Mucosa of descending colon (tissue), 3 donors: ENCODE measurements at regions not wholly inside any gene's neighbourhood (a gene's known extent, or its start where the extent isn't known, plus 50 kb on each side); places are given as distances from the start of the nearest gene placed in this dataset.

Experiments
- ATAC-seq: fragments of 200-7000 bp; cut with Tn5 transposase; one replicate; pipeline ENCODE4 v1.9.1; 2020; ENCODE audit warnings: mild to moderate bottlenecking, moderate library complexity
- DNase-seq, 3 donors: peaks; one replicate each; pipeline ENCODE4 v3.0.0-alpha.2; 2020
- H3K36me3 ChIP-seq: fragments of 200-600 bp; one replicate; pipeline ENCODE4 v1.8.0; 2021; ENCODE audit warnings: low read depth, mild to moderate bottlenecking
- H3K4me1 ChIP-seq: fragments of 200-600 bp; one replicate; pipeline ENCODE4 v1.8.0; 2021; ENCODE audit warnings: low read depth, mild to moderate bottlenecking
- H3K4me3 ChIP-seq: fragments of 200-600 bp; one replicate; pipeline ENCODE4 v1.8.0; 2021; ENCODE audit warnings: mild to moderate bottlenecking
- H3K9me3 ChIP-seq: fragments of 200-600 bp; one replicate; pipeline ENCODE4 v1.8.0; 2021; ENCODE audit warnings: mild to moderate bottlenecking
- CTCF ChIP-seq: fragments of 200-600 bp; IDR thresholded peaks from one replicate; pipeline ENCODE4 v1.8.0; 2022; ENCODE audit warnings: antibody characterized with exemption, mild to moderate bottlenecking
- intact Hi-C, 2 donors: fragments of 100-400 bp; cut with DNase I in 1 of 2; cut with micrococcal nuclease in 1 of 2; formaldehyde crosslinking; loops; one replicate each; pipeline versions ENCODE4 v1.11.0 to v1.11.1; 2022; cut with DNase I, micrococcal nuclease
- donor health status: DM: no; HTN: no; CAD: no; lungs with moderate emphysema.
- donor health status: DM: no; HTN: no; CAD: no.
- donor health status: DM: no; HTN: yes; CAD: no.

DNA sequence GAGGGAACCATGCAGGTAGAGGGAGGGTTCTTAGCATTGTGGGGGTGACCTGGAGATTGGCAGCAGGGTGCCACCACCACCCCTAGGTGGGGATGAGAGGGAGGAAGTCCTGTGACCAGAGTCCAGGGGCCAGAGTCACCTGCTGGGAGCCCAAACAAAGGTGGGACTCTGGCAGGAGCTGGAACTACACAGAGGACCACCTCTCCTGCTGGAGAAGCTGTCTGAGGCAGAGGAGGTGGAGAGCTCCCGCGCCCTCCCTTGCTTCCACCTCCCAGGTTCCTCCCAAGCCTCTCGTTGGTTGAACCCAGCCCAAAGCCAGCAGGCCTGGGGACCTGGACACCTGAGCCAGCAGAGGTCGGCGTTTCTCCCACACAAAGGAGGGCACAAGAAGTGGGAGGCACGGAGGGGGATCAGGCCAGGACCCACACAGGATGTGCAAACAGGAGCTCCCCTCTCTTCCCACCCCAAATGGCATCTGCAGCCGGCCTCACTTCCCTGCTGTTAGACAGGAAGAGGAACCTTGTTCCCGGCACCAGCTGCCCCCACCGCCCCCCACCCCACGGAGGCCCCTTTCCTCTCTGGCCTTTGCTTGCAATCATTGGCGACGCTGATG, 154.6 kb downstream of the SEC14L1 start:
- ATAC-seq (no peak), DNase-seq (no peak)
- peaks cover 4% of the 10 kb centered on the region for H3K4me1 ChIP-seq
- no peaks in the 10 kb centered on the region for H3K9me3 ChIP-seq
- intact Hi-C loops: no loop called here
- no peaks in the 10 kb centered on the region for H3K36me3 ChIP-seq
- TF ChIP-seq CTCF: no peak
- H3K4me3 ChIP-seq: no peak overlapping the region

DNA sequence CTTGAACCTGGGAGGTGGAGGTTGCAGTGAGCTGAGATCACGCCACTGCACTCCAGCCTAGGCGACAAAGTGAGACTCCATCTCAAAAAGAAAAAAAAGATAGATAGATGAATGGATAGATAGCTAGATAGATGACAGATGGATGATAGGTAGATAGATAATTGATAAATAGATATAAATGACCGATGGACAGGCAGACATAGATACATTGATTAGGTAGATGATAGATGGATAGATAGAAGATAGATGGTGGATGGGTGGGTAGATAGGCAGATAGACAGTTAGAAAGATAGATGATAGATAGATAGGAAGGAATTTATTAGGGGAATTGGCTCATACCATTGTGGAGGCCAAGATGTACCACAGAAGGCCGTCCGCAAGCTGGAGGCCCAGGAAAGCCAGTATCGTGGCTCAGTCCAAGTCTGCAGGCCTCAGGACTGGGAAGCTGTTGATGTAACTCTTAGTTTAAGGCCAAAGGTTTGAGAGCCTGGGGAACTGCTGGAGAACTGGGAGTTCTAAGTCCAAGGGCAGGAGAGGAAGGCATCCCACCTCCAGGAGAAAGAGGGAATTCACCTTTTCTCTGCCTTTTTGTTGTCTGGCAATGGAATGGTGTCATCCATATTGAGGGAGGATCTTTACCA, 156.1 kb downstream of the SEC14L1 start:
- Histone ChIP-seq H3K9me3 (no peaks in the 10 kb centered on the region), H3K4me3 (no peak overlapping the region), H3K36me3 (no peaks in the 10 kb centered on the region), H3K4me1 (peaks cover 4% of the 10 kb centered on the region)
- DNase-seq (no peak), ATAC-seq (no peak)
- intact Hi-C loops: no loop called here
- TF ChIP-seq CTCF: no peak

GRCh38 chr17:77297693-77298666, 157.2 kb downstream of the SEC14L1 start:
- H3K4me1 ChIP-seq: peaks cover 4% of the 10 kb centered on the region
- no peak overlapping the region for H3K4me3 ChIP-seq
- ATAC-seq (no peak), DNase-seq (no peak)
- intact Hi-C loops: no loop called here
- no peaks in the 10 kb centered on the region for H3K9me3 ChIP-seq
- TF ChIP-seq CTCF: no peak
- no peaks in the 10 kb centered on the region for H3K36me3 ChIP-seq

DNA sequence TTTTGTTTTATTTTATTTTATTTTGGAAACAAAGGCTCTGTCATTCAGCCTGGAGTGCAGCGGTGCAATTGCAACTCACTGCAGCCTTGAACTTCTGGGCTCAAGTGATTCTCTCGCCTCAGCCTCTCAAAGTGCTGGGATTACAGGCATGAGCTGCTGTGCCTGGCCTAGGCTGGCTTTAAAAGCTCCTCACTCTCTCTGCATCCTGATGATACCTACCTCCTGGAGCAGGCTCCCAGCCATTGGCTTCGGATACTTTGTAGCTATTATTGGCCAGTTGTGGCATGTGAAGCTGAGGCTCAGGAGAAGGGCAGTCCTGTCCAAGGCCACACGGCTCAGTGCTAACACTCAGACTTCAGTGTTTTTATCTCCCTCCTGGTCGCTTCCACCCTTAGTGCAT, 158.0 kb downstream of the SEC14L1 start:
- intact Hi-C loops: no loop called here
- H3K4me1 ChIP-seq: peaks cover 4% of the 10 kb centered on the region
- no peaks in the 10 kb centered on the region for H3K9me3 ChIP-seq
- no peaks in the 10 kb centered on the region for H3K36me3 ChIP-seq
- no peak overlapping the region for H3K4me3 ChIP-seq
- no peak for DNase-seq
- ATAC-seq: no peak
- TF ChIP-seq CTCF: no peak

DNA sequence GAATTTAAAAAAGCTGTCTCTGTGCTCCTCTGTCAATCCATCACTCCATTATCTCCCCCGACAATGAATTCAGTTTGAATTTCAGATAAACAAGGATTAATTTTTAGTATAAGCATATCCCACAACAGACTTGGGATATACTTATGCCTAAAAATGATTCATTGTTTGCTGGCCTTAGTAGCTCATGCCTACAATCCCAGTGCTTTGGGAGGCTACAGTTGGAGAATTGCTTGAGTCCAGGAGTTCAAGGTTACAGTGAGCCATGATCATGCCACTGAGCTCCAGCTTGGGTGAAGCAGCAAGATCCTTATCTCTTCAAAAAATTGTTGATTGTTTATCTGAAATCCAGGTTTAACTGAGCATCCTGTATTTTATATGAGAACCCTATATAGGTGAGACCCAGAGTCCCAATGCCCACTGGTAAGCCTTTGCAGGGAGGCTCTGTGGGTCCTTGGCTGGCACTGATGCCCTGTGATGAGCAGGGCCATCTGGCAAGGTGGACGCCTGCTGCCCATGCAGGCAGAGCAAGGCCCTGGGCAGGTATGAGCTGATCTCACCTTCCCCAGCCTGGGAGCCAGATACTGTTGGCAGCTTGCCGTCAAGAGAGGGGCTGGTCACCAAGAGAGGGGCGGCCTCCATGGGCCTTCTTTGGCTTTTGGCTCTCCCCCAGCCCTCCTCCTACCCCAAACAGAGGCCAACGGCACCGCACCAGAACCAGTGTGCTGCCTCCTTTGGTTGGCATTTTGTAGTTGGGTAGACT, 158.7 kb downstream of the SEC14L1 start:
- H3K4me1 ChIP-seq: peaks cover 4% of the 10 kb centered on the region
- TF ChIP-seq CTCF: no peak
- intact Hi-C loops: no loop called here
- DNase-seq (no peak), ATAC-seq (peak; percentile 23)
- no peak overlapping the region for H3K4me3 ChIP-seq
- no peaks in the 10 kb centered on the region for H3K36me3 ChIP-seq
- H3K9me3 ChIP-seq: no peaks in the 10 kb centered on the region
